Effector CD8-positive, alpha-beta T cell (primary cell): ENCODE measurements at regions not wholly inside any gene's neighbourhood (a gene's known extent, or its start where the extent isn't known, plus 50 kb on each side); places are given as distances from the start of the nearest gene placed in this dataset.
"Not testable (repeated sequence)": the region's sequence is repeated elsewhere in the genome, so short reads cannot be mapped to it uniquely, and the experiment has no call there.

Experiments
- DNase-seq: peaks from one replicate; lab custom pipeline; 2025; lab: John Stamatoyannopoulos, UW

DNA sequence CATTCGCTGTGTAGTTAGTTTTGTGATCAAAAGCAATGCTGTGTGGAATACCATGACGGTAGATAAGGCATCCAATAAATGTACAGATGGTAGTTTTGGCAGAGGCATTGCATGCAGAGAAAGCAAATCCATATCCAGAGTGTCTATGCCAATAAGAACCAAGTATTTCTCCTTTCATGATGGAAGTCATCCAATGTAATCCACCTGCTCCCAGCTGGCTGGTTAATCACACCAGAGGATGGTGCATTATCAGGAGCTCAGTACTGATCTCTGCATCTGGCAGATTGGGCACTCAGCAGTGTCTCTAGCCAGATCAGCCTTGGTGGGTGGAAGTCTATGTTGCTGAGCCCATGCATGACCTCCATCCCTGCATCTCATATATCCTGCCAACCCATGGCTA, 677.7 kb upstream of the NECTIN3 start:
- no peak for DNase-seq

DNA sequence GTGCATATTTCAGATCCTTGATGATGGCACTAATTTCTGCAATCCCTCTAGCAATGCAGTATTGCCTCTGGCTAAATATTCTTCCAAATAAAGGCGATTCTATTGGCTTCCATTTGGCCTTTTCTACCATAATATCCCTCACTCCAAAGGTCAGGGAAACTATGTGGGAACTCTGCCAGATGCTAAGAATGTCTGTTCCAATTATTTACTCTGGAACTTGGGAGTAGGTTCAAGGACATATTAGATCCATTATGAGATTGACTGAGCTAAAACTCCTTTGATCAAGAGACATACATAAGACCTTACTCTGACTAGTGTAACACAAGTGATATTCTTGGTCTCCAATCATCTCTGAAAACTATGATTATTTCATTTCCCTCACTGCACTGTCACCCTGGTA, 674.5 kb upstream of the NECTIN3 start:
- no peak for DNase-seq

DNA sequence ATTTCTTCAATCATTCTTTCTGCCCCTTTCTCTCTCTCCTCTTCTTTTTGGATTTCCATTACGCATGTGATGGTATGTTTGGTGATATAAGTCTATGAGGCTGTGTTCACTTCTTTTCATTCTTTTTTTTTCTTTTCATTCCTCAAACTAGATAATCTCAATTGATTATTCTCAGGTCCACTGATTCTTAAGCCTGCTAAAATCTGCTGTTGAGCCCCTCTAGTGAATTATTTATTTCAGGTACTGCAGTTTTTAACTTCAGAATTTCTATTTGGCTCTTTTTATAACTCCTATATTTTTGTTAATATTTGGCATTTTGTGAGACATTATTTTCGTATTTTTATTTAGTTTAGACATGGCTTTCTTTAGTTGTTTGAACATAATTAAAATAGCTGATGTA, 671.3 kb upstream of the NECTIN3 start:
- no peak for DNase-seq

DNA sequence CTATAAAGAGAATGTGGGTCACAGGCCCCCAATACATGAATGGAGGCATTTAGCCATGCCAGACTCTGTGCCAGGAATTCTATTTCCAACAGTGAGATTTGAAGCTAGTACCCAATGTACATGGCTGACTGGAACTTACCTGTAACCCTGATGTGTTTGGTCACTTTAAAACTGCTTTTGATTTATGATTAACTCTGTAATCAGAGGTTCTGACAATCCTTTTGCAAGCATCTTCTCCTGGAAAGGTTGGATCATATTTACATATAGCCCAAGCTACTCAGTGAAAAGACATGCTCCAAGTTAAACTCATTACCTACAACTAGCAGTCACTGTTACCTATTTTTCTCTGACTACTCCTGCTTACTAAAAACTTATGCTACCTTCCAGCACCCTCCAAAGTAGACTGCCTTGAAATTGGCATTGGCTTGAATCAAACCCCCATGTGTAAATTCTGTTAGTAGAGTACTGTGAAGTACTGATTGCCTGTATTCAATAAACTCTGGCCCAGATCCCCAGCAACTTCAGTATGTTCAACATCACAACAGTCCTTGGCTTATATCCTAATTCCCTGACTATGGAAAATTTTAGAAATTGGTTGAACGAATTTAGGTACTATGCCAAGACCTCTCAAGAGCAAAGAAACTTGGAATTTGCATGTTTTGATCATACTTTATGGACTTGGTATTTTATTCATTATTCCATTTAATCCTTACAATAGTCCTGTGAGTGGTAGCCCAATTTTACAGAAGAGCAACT, 665.6 kb upstream of the NECTIN3 start:
- no peak for DNase-seq

DNA sequence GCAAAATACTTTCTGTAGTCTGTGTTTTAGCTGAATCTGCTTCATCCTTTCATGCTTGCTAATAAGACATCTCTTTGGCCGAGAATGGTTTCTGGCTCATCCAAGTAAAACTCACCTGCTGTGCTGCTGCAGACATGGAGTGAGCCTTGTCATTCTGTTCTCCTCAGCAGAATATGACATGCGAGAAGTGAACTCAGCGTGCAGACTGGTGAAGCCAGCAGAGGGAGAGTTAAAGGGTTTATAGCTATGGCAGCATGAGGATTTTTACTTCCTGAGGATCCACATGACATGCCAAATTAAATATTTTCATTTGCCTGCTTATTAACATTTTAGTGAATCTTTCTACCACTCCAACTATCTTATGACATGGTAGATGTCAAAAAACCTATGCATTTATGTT, 658.4 kb upstream of the NECTIN3 start:
- no peak for DNase-seq

DNA sequence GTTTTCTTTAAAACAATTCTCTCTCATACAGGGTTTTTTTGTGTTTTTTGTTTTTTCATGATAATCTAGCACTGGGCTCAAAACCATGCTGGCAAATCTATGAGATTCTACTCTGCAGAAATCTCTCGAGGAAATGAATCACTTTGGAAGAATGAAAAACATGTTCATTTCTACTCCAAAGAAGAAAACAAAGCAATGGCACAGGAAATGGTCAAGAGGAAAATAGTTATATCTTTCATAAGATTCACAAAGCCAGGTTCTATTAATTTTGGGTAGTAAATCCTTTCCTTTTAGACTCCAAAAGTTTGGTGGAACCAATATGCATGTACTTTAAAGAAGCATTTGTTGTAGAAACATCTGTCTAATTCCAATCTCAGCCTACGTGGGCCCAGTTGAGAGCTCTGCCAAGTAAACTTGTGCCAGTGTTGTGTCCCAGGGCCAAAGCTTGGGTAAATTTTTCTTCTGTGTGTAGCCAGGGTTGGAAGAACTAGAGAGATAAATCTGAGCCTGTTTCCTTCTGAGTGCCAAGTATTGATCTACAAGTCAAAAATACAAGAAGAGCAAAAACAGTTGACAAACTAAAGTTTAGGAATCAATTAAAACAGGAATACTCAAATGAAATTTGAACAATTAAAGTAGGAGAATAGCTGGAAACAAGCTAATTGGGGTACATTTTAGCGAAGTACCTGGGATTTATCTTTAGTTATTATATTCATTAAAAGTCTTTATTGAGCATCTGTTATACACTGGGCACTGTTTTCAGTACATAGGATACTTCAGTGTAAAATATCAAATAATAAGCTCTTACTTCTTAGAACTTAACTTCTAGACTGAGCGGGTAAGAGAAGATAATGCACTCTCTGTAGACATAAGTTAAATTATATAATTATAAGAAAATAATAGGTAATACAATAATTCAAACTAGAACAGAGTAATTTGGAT, 657.5 kb upstream of the NECTIN3 start:
- DNase-seq, result no peak

DNA sequence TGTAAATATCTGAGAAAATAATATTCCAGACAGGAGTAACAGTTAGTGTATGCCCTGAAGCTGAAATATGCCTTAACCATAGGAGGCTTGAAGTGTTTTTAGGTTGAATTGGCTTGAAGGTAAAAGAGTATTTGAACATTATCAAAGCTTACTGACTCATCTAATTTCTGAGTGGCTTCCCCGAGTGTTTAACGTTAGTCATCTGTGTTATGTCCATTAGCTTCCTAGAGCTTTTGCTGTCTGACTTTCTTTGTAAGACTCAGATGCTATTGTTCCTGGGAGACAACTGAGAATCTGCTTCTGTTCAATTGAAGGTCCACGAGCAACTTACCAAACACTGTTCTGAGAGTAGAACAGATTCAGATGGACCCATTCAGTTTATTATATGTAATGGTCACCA, 656.8 kb upstream of the NECTIN3 start:
- DNase-seq, result no peak

DNA sequence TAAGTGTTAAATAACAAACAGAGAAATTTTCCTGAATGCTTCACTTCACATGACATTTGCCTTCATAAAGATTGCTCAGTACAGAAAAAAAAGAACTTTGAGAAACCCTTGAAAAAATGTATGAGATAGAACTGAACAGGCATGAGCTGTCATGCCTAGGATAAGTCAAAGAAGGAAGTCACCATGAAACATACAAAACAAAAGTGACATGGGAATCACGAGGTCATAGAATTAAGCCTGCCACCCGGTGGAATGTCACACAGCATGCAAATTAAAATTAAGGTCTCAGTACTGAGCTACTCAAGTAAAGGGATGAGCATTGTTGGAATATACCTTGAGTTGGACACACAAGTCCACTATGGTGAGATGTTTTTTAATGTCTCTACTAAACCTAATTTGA, 652.5 kb upstream of the NECTIN3 start:
- DNase-seq, result no peak

DNA sequence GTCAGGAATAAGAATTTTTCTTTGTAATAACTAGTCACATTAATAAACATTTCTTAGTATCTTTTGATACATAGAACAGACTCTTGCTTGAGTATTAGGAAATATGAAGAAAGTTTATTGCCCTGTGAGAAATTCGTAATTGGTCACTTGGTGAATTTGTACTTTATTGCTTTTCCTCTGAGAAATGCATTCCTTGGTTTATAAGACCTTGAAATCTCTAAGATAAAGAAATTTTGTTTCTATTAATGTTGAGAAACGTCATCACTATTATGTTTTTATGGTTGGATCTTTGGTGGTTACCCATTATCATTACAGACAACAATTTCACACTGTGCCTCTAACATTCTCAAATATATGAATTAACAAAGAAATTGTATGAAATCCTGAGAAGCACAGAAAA, 652.0 kb upstream of the NECTIN3 start:
- no peak for DNase-seq

DNA sequence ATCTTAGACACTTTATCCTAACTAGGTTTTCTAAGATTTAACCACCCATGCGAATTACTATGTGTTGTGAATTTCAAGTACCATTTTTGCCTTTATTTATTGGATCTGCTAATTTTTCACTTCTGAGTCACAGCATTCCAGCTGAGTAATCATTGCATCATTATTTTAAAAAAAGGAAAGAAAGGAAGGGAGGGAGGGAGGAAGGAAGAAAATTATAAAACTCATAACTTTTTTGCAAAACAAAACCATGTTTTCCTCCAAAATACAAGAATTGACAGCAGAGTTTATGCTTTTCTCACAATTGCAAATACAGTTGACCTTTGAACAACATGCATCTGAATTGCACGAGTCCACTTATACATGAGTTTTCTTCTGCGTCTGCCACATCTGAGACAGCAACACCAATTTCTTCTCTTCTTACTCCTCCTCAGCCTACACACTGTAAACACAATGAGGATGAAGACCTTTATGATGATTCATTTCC, 651.4 kb upstream of the NECTIN3 start:
- no peak for DNase-seq

DNA sequence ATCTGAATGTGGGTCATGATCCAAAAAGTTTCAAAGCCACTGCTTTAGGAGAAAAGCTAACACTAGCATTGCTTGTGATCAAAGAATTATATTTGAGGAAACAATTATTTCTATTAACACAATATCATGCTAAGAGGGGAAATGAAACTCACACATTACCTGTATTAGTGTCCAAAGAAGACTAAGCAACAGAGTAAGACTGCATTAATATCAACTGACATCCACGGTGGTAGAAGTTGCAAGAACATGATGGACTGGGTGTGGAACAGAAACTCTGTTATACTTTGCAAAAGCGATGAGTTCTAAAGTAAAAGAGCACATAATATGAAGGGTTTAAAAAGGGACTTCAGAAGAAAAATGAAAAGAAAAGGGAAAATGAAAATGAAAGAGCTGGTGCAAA, 648.3 kb upstream of the NECTIN3 start:
- no peak for DNase-seq

DNA sequence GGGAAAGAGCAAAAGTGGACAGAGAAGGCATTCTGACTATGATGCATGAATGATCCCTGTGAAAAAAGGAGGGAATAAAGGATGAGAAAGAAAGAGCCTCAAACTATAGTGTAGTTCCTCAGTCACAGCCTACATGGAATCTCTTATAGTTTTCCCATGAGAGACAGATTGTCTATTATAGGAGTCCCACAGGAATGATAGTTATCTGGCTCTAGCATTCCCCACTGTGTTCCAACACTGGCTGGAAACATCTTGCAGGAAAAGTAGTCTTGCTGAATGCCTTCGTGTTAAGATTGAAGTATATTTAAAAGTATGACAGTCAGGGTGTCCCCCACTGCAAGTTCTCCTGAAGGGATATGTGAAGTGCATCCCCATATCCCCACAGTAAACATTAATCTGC, 641.5 kb upstream of the NECTIN3 start:
- no peak for DNase-seq

DNA sequence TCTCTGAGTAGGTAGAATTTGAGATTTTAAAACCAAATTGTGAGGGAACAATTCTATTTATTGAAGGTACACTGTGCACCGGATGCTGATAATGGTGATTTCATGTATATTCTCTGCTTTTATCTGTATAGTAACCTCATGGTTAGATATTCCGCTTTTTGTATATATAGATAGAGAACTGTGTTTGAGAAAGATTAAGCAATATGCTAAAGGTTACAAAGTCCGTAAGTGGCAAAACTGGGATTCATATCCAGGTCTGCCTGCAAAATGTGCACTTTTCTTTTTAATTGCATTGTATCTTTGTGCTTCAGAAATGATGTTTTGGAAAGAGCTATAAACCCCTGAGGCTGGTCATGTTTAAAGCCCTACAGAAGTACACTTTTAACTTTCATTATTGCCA, 635.4 kb upstream of the NECTIN3 start:
- DNase-seq, result no peak

DNA sequence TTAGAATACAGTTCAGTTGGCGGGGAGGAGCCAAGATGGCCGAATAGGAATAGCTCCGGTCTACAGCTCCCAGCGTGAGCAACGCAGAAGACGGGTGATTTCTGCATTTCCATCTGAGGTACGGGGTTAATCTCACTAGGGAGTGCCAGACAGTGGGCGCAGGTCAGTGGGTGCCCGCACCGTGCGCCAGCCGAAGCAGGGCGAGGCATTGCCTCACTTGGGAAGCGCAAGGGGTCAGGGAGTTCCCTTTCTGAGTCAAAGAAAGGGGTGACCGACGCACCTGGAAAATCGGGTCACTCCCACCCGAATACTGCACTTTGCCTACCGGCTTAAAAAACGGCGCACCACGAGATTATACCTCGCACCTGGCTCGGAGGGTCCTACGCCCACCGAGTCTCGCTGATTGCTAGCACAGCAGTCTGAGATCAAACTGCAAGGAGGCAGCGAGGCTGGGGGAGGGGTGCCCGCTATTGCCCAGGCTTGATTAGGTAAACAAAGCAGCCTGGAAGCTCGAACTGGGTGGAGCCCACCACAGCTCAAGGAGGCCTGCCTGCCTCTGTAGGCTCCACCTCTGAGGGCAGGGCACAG, 631.5 kb upstream of the NECTIN3 start:
- DNase-seq, result not testable (repeated sequence)

DNA sequence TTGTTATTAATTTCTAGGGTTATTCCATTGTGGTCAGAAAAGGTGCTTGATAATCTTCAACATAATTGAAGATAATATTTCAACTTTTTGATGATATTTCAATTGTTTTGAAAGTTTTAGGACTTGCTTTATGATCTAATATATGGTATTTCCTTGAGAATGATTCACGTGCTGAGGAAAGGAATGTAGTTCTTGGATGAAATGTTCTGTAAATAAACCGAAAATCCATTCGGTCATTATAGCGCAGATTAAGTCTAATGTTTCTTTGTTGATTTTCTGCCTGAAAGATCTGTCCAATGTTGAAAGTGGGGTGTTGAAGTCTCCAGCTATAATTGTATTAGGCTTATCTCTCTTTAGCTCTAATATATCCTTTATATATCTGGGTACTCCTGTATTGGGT, 617.5 kb upstream of the NECTIN3 start:
- DNase-seq, result no peak

DNA sequence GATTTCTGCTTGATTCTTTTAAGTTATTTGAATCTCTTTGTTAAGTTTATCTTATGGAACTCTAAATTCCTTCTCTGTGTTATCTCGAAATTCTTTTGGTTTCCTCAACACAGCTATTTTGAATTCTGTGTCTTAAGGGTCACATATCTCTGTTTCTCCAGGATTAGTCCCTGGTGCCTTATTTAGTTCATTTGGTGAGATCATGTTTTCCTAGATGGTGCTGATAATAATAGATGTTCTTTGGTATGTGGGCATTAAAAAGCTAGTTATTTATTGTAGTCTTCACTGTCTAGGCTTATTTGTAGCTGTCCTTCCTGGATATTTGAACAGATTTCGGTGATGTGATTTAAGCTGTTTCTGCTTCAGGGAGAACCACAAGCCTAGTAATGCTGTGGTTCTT, 615.6 kb upstream of the NECTIN3 start:
- DNase-seq, result no peak

DNA sequence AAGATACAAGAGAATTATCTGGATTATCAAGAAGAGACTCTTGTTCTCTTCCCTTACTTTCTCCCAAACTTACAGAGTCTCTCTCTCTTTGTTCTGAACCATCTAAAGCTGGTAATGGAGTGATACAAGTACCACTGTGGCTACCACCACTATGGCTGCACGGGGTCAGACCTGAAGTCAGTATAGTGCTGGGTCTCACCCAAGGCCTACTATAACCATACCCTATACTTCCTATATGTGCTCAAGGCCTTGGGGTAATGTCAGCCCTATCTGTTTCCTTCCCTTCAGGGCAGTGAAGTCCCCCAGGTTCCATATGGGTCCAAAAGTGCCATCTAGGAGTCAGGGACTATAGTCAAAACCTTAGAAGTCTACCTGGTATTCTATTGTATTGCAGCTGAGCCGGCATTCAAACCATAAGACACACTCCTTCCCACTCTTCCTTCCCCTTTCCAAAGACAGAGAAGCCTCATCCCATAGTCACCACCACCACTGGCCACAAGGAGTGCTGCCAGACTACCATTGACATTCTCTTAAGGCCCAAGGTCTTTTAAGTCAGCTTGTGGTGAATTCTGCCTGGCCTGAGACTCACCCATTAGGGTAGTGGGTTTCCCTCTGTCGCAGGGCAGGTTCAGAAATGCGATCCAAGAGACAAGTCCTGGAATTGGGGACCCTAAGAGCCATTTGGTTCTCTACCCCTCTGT, 615.0 kb upstream of the NECTIN3 start:
- DNase-seq, result no peak

DNA sequence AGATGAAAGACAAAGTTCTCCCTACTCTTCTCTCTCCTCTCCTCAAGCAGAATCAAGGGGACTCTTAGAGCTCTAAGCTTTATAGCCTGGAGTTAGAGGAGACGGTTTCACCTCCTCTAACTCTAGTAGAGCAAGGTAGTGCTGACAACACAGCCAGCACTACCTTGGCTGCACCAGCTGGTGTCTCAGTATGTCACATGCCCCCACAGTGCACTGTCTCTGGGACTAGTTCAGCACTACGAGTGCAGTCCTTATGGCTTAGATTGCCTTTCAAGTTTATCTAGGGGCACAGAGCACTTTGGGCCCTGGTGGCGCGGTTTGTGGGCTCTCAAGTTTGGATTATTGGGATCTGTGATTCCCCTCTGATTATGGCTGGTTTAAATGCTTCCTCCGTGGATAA, 614.1 kb upstream of the NECTIN3 start:
- DNase-seq, result no peak

DNA sequence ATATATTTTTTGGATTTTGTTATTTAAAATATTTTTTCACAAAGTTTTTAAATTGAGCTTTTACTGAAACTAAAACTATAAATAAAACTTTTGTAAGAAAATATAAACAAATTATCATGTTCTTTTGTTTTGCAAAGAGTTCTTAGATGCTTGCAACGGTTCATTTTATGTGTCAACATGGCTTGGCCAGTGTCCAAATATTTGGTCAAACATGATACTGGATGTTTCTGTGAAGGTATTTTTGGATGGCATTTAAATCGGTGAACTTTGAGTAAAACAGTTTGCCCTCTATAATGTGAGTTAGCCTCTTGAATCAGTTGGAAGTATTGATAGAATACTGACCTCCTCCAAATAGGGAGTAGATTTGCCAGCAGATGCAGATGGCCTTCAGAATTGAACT, 612.6 kb upstream of the NECTIN3 start:
- no peak for DNase-seq

DNA sequence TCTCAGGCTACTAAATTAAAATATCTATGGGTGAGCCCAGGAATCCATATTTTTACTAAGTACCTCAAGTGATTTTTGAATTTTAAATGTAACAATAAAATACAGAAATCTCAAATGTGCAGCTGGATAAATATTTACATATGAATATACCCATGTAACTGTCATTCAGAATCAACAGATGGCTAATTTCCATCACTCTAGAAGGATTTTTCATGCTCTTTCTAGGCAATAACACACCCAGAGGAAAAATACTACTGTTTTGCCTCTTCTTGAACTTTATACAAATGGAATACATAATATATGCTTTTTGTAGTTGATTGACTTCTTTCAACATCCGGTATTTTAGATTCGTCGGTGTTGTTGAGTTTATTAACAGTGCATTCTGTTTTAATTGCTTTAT, 601.3 kb upstream of the NECTIN3 start:
- DNase-seq, result no peak

DNA sequence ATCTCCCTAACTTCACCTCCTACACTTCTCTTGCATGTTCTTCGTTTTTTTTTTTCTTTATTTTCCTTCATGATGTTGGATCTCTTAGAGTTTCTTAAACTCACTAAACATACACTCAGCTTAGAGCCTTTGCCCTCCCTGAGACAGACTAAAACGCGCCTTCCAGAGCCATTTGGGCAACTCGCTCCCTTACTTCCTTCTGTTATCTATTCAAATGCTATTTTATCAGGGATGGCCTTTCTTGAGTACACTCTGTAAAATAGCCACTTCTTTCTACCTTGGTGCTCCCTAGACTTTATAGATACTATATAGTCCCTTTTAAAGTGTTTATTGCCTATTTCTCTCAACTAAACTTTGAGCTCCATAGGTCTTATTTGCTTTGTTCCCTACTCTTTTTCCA, 598.2 kb upstream of the NECTIN3 start:
- DNase-seq, result no peak

DNA sequence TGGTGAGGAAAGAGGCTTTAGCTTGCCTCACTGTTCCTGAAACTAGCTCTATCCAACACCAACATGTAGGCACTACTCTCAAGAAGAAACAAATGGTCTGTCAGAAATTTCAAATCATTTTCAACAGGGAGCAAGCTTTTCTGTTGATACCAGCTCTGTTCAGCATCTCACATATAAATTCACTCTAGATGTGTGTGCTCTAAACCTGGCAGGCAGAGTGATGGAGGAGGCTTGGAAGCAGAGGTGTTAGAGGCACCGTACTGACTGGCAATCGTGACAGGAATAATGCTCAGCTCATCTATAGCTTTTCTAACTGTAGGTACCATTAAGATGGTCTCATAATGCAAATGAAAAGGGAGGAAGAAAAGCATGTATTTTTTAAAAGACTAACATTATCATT, 597.2 kb upstream of the NECTIN3 start:
- DNase-seq, result no peak
